ENCODE measurements at regions not wholly inside any gene's neighbourhood (a gene's known extent, or its start where the extent isn't known, plus 50 kb on each side); places are given as distances from the start of the nearest gene placed in this dataset.

GRCh38 chr4:121228848-121229247, 64.7 kb upstream of the TNIP3 start:
- H3K79me2 ChIP-seq (ENCODE audit: insufficient read depth, low read length) = no peaks in the 10 kb centered on the region
- no peak overlapping the region for H3K4me3 ChIP-seq (ENCODE audit: insufficient read depth, low read length)
- TF ChIP-seq CTCF (IDR thresholded peaks at IDR 0.05; ENCODE audit: extremely low read depth, low read depth, low read length) = no peak
- no peaks in the 10 kb centered on the region for H3K27me3 ChIP-seq (ENCODE audit: insufficient read depth, low read length)
- no peak overlapping the region for H3K4me2 ChIP-seq (ENCODE audit: insufficient read depth, low read length)
- no peaks in the 10 kb centered on the region for H3K36me3 ChIP-seq (ENCODE audit: insufficient read depth, low read length)
- no peaks in the 10 kb centered on the region for H4K20me1 ChIP-seq (ENCODE audit: insufficient read depth, low read length)
- no peaks in the 10 kb centered on the region for H3K9me3 ChIP-seq (ENCODE audit: low read depth, low read length)
- no peaks in the 10 kb centered on the region for H3K4me1 ChIP-seq (ENCODE audit: insufficient read depth, low read length)
- DNase-seq (ENCODE audit: insufficient read length, low spot score, missing footprints) = no peak
- H2AFZ ChIP-seq (ENCODE audit: low read length) = no peak overlapping the region
- H3K27ac ChIP-seq (ENCODE audit: low read depth, low read length) = no peak overlapping the region

- H2AFZ ChIP-seq (ENCODE audit: low read length) = no peak overlapping the region
- no peaks in the 10 kb centered on the region for H4K20me1 ChIP-seq (ENCODE audit: insufficient read depth, low read length)
- no peak for TF ChIP-seq CTCF (IDR thresholded peaks at IDR 0.05; ENCODE audit: extremely low read depth, low read depth, low read length)
- H3K4me1 ChIP-seq (ENCODE audit: insufficient read depth, low read length) = no peaks in the 10 kb centered on the region
- DNase-seq (ENCODE audit: insufficient read length, low spot score, missing footprints) = no peak
- peaks cover 2% of the 10 kb centered on the region for H3K27me3 ChIP-seq (ENCODE audit: insufficient read depth, low read length)
- no peaks in the 10 kb centered on the region for H3K36me3 ChIP-seq (ENCODE audit: insufficient read depth, low read length)
- H3K9me3 ChIP-seq (ENCODE audit: low read depth, low read length) = no peaks in the 10 kb centered on the region
- H3K4me3 ChIP-seq (ENCODE audit: insufficient read depth, low read length) = no peak overlapping the region
- no peak overlapping the region for H3K27ac ChIP-seq (ENCODE audit: low read depth, low read length)
- no peaks in the 10 kb centered on the region for H3K79me2 ChIP-seq (ENCODE audit: insufficient read depth, low read length)
- no peak overlapping the region for H3K4me2 ChIP-seq (ENCODE audit: insufficient read depth, low read length)
Measured at GRCh38 chr4:121227341-121227792, 63.2 kb upstream of the TNIP3 start.

DNA sequence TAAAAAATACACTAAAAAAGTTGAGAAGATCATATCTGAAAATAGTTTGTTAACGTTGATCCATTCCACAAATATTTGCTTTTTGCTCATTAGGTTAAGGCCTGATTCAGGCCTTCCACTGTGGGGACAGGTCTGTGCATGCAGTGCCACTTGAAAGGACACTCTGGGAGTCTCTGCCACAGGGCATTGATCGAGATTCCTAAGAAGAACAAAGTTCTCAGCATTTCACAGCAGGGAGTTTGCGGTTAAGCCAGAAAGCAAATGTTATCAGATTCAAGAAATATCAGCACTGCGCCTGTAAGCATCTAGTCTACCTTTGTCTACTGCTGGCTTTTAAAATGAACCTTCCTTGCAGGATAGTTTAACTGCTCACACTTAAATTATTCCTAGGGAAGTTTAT, 62.2 kb upstream of the TNIP3 start:
- H3K79me2 ChIP-seq (ENCODE audit: insufficient read depth, low read length) = no peaks in the 10 kb centered on the region
- TF ChIP-seq CTCF (IDR thresholded peaks at IDR 0.05; ENCODE audit: extremely low read depth, low read depth, low read length) = no peak
- no peak for DNase-seq (ENCODE audit: insufficient read length, low spot score, missing footprints)

DNA sequence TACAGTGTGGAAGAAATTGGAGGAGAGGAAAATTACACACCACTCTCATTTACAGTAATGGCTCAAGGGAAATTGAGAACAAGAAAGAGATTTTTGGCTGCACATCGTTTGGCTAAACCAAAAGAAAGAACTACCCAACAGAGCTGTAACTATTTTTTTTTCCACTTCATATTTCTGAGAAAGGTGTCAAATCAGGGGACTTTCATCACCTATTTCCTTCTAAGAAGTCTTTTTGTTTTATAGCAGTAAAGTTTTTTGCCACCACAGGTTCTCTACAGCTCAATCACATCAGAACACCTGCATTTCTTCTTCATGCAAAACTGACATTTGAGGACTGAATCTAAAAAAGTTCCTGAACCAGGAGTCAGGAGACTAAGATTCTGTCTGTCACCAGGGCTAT, 57.5 kb upstream of the TNIP3 start:
- Histone ChIP-seq H3K4me2 (ENCODE audit: insufficient read depth, low read length) (no peak overlapping the region), H3K27ac (ENCODE audit: low read depth, low read length) (no peak overlapping the region), H3K36me3 (ENCODE audit: insufficient read depth, low read length) (no peaks in the 10 kb centered on the region), H3K4me1 (ENCODE audit: insufficient read depth, low read length) (no peaks in the 10 kb centered on the region), H3K27me3 (ENCODE audit: insufficient read depth, low read length) (peaks cover 4% of the 10 kb centered on the region), H3K4me3 (ENCODE audit: insufficient read depth, low read length) (no peak overlapping the region), H2AFZ (ENCODE audit: low read length) (no peak overlapping the region), H3K9me3 (ENCODE audit: low read depth, low read length) (no peaks in the 10 kb centered on the region), H4K20me1 (ENCODE audit: insufficient read depth, low read length) (no peaks in the 10 kb centered on the region), H3K79me2 (ENCODE audit: insufficient read depth, low read length) (no peaks in the 10 kb centered on the region)
- TF ChIP-seq CTCF (IDR thresholded peaks at IDR 0.05; ENCODE audit: extremely low read depth, low read depth, low read length) = no peak
- DNase-seq (ENCODE audit: insufficient read length, low spot score, missing footprints) = no peak

More for the DNA sequence above, 62.2 kb upstream of the TNIP3 start:
- no peaks in the 10 kb centered on the region for H3K4me1 ChIP-seq (ENCODE audit: insufficient read depth, low read length)
- no peak overlapping the region for H3K4me3 ChIP-seq (ENCODE audit: insufficient read depth, low read length)
- H4K20me1 ChIP-seq (ENCODE audit: insufficient read depth, low read length) = no peaks in the 10 kb centered on the region
- no peaks in the 10 kb centered on the region for H3K9me3 ChIP-seq (ENCODE audit: low read depth, low read length)
- peaks cover 4% of the 10 kb centered on the region for H3K27me3 ChIP-seq (ENCODE audit: insufficient read depth, low read length)
- H2AFZ ChIP-seq (ENCODE audit: low read length) = no peak overlapping the region
- no peak overlapping the region for H3K4me2 ChIP-seq (ENCODE audit: insufficient read depth, low read length)
- no peak overlapping the region for H3K27ac ChIP-seq (ENCODE audit: low read depth, low read length)
- no peaks in the 10 kb centered on the region for H3K36me3 ChIP-seq (ENCODE audit: insufficient read depth, low read length)
